Vagina (tissue), 2 donors: ENCODE measurements at regions not wholly inside any gene's neighbourhood (a gene's known extent, or its start where the extent isn't known, plus 50 kb on each side); places are given as distances from the start of the nearest gene placed in this dataset.

Source experiments
- POLR2A ChIP-seq, 2 donors: fragments of 450-650 bp; IDR thresholded peaks; one replicate each; pipeline ENCODE4 v1.6.1; 2017; ENCODE audit warnings: antibody characterized with exemption in 2 of 2, mild to moderate bottlenecking in 2 of 2, moderate library complexity in 2 of 2
- TF ChIP-seq, protein P1 (sequence below), 3 experiments: fragments of 450-650 bp in 2 of 3; fragments of 200-600 bp in 1 of 3; sonication (generic) in 1 of 3; IDR thresholded peaks; one replicate each; pipeline ENCODE4 v1.5.1; 2017 to 2019; ENCODE audit warnings: antibody characterized with exemption in 3 of 3, mild to moderate bottlenecking in 2 of 3, moderate library complexity in 2 of 3

DNA sequence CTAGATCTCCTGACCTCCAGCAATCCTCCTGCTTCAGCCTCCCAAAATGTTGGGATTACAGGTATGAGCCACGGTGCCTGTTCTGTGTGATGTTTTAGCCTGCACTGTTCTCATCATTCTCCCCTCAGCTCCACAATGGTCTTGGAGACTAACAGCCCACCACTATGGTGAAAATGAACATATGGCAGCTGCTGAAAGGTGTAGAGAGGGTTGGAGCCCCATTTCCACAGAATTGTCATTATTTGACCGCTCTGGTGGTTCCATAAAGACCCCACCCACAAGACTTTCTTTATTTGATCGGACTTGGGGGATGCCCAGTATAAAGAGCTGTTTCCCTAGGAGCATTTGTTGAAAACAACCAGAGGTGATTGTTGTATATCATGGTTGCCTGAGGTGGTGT is 67.9 kb upstream of the SEPTIN5 start:
- TF ChIP-seq, protein P1, sequence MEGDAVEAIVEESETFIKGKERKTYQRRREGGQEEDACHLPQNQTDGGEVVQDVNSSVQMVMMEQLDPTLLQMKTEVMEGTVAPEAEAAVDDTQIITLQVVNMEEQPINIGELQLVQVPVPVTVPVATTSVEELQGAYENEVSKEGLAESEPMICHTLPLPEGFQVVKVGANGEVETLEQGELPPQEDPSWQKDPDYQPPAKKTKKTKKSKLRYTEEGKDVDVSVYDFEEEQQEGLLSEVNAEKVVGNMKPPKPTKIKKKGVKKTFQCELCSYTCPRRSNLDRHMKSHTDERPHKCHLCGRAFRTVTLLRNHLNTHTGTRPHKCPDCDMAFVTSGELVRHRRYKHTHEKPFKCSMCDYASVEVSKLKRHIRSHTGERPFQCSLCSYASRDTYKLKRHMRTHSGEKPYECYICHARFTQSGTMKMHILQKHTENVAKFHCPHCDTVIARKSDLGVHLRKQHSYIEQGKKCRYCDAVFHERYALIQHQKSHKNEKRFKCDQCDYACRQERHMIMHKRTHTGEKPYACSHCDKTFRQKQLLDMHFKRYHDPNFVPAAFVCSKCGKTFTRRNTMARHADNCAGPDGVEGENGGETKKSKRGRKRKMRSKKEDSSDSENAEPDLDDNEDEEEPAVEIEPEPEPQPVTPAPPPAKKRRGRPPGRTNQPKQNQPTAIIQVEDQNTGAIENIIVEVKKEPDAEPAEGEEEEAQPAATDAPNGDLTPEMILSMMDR (IDR thresholded peaks at IDR 0.05), result no peak
- no peak for TF ChIP-seq POLR2A (IDR thresholded peaks at IDR 0.05)
